GM20431 (cell line): ENCODE measurements at regions not wholly inside any gene's neighbourhood (a gene's known extent, or its start where the extent isn't known, plus 50 kb on each side); places are given as distances from the start of the nearest gene placed in this dataset.

Source experiments
- in situ Hi-C: fragments of 300-500 bp; cut with MseI, MboI; formaldehyde crosslinking; loops from one replicate; pipeline ENCODE4 v1.15.0; 2020; ENCODE audit warnings: low sequenced_read_pairs; ENCODE audit not compliant: unreplicated experiment

DNA sequence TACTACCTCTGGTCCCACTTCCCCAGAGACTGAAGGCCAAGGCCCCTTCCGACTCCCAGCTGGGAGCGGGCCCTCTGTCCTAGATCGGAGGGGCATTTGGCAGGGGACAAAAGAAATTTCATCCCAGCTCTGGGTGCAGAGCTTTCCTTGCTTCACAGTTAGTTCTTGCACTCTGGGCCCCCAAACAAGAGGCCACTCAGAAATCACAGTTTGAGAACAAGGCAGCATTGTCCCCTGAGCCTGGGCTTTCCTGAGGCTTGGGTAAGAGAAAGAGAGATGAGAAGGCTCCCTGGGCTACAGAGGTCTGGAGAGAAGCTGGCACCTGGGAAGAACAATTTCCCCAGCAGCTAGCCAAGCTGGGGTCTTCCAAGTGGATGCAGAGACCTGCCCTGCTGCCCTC, 71.8 kb upstream of the NCAM1 start:
- in situ Hi-C loops: no loop called here

GRCh38 chr11:112899235-112900006, 61.8 kb upstream of the NCAM1 start:
- in situ Hi-C loops: no loop called here

GRCh38 chr11:112901924-112902323, 59.3 kb upstream of the NCAM1 start:
- in situ Hi-C loops: no loop called here

GRCh38 chr11:112902361-112903011, 58.7 kb upstream of the NCAM1 start:
- in situ Hi-C loops: no loop called here

DNA sequence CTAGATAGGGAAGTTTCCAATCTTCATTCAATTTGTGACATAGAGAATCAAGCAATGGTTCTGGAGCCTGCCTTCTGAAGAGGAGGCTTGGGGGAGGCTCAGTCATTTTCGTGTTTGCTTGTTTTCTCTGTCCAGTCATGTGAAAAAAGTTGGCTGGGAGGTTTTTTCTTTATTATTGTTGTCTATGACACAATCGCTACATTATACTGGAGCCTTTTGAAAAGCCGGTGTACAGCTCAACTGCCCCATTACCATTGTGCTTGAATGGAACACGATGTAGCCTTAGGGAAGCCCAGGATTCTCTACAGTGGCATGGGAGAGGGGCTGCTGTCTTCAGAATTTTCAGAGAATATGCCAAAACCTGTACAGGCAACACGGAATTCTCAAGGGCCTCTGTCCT, 57.9 kb upstream of the NCAM1 start:
- in situ Hi-C loops: no loop called here

DNA sequence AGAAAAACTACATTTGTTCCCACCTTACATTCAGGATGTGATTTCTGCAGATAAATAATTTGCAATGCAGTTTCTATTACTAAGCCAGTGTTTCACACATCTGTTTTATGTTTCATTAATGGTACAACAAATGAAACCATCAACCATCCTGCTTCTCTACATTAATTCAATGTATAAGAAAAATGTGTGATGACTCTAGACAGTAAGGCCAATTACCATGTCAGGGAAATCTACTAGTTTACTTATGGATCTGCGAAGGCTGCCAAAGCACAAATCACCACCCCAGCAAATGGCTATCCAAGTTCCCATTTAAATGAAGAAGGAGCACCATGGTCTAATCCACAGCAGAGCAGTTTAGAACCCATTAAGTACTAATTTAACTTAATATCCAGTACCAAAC, 50.1 kb upstream of the NCAM1 start:
- in situ Hi-C loops: no loop called here
